Karpas-422 (cell line): ENCODE measurements at regions not wholly inside any gene's neighbourhood (a gene's known extent, or its start where the extent isn't known, plus 50 kb on each side); places are given as distances from the start of the nearest gene placed in this dataset.
A peak's percentile ranks its signal among the peaks of the same experiment; 100 is the strongest.
"Not testable (repeated sequence)": the region's sequence is repeated elsewhere in the genome, so short reads cannot be mapped to it uniquely, and the experiment has no call there.

ENCODE experiments used
- DNase-seq: peaks from one replicate; pipeline ENCODE4 v3.0.0-alpha.2; 2015
- H2AFZ ChIP-seq: fragments of 200-600 bp; sonication (generic); 2 replicates; pipeline ENCODE4 v1.6.1; 2014; ENCODE audit warnings: antibody characterized with exemption, low read length, mixed read lengths
- H3K27ac ChIP-seq: fragments of 200-600 bp; sonication (generic); 2 replicates; pipeline ENCODE4 v1.5.1; 2014; ENCODE audit warnings: mild to moderate bottlenecking, low read length, moderate library complexity
- H3K27me3 ChIP-seq: fragments of 200-600 bp; sonication (generic); 2 replicates; pipeline ENCODE4 v1.6.1; 2014; ENCODE audit warnings: low read length, mixed read lengths
- H3K36me3 ChIP-seq: fragments of 200-600 bp; sonication (generic); 2 replicates; pipeline ENCODE4 v1.6.1; 2014; ENCODE audit warnings: low read length, mixed read lengths; ENCODE audit not compliant: insufficient read depth
- H3K4me1 ChIP-seq: fragments of 200-600 bp; sonication (generic); 2 replicates; pipeline ENCODE4 v1.6.1; 2014; ENCODE audit warnings: mild to moderate bottlenecking, low read length, mixed read lengths
- H3K4me2 ChIP-seq: fragments of 200-600 bp; sonication (generic); 2 replicates; pipeline ENCODE4 v1.6.1; 2014; ENCODE audit warnings: low read length, low read depth, mild to moderate bottlenecking; ENCODE audit not compliant: poor library complexity, severe bottlenecking
- H3K4me3 ChIP-seq: fragments of 200-600 bp; sonication (generic); 2 replicates; pipeline ENCODE4 v1.5.1; 2014; ENCODE audit warnings: mild to moderate bottlenecking, antibody characterized with exemption, low read length, mixed read lengths
- H3K79me2 ChIP-seq: fragments of 200-600 bp; sonication (generic); 2 replicates; pipeline ENCODE4 v1.6.1; 2014; ENCODE audit warnings: mild to moderate bottlenecking, low read length, mixed read lengths
- H3K9ac ChIP-seq: fragments of 200-600 bp; sonication (generic); 2 replicates; pipeline ENCODE4 v1.6.0; 2014; ENCODE audit warnings: low read length
- H3K9me2 ChIP-seq: fragments of 200-600 bp; sonication (generic), shearing (Covaris generic); replicated peaks from 2 replicates; pipeline ENCODE4 v1.6.0; 2014; ENCODE audit warnings: mild to moderate bottlenecking, low read length, moderate library complexity; ENCODE audit not compliant: insufficient read depth
- H3K9me3 ChIP-seq: fragments of 300-700, 200-600 bp; sonication (generic); 2 replicates; pipeline ENCODE4 v1.6.1; 2014; ENCODE audit warnings: low read length, mixed read lengths
- H4K20me1 ChIP-seq: fragments of 200-600 bp; sonication (generic); 2 replicates; pipeline ENCODE4 v1.6.1; 2014; ENCODE audit warnings: mild to moderate bottlenecking, antibody characterized with exemption, low read length, low read depth; ENCODE audit not compliant: insufficient read depth

DNA sequence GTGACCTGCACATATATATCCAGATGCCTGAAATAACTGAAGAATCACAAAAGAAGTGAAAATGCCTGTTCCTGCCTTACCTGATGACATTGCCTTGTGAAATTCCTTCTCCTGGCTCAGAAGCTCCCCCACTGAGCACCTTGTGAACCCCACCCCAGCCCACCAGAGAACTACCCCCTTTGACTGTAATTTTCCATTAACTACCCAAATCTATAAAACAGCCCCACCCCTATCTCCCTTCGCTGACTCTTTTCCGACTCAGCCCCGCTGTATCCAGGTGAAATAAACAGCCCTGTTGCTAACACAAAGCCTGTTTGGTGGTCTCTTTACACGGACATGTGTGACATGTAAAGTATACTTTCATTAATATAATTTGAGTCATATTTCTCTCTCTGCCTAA lies 320.3 kb upstream of the TECRL start:
- no peak overlapping the region for H3K27ac ChIP-seq
- H3K4me2 ChIP-seq: no peak overlapping the region
- no peak overlapping the region for H2AFZ ChIP-seq
- no peaks in the 10 kb centered on the region for H3K27me3 ChIP-seq
- DNase-seq: no peak
- no peaks in the 10 kb centered on the region for H4K20me1 ChIP-seq
- no peak overlapping the region for H3K4me3 ChIP-seq
- H3K4me1 ChIP-seq: no peaks in the 10 kb centered on the region
- no peaks in the 10 kb centered on the region for H3K79me2 ChIP-seq
- no peaks in the 10 kb centered on the region for H3K9me2 ChIP-seq
- H3K9me3 ChIP-seq: peaks cover 3% of the 10 kb centered on the region; the same call in 1 of the 2 replicates
- H3K9ac ChIP-seq: no peak overlapping the region
- H3K36me3 ChIP-seq: no peaks in the 10 kb centered on the region

DNA sequence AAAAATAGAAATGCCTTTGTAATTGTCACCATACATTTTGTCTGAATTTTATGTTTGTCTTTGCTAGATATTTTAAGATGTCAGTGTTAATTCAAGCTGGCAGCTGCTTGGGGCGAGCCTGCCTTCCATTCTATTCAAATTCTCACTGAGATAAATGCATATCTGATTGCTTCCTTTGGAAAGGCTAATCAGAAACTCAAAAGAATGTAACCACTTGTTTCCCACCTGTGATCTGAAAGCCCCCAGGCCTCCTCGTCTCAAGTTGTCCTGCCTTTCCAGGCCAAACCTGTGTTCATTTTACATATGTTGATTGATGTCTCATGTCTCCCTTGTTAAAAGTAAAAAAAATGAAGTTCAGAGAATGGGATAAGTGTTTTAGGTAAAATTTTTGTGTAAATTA lies 318.7 kb upstream of the TECRL start:
- Histone ChIP-seq H3K4me2 (no peak overlapping the region), H3K9ac (no peak overlapping the region), H2AFZ (no peak overlapping the region), H3K27me3 (no peaks in the 10 kb centered on the region), H3K36me3 (no peaks in the 10 kb centered on the region), H3K9me2 (0 out of 2 replicates have a peak, but pooled peaks cover 3% of the 10 kb centered on the region), H3K79me2 (no peaks in the 10 kb centered on the region), H3K9me3 (peaks cover 3% of the 10 kb centered on the region; the same call in 1 of the 2 replicates), H4K20me1 (no peaks in the 10 kb centered on the region), H3K4me3 (no peak overlapping the region), H3K27ac (no peak overlapping the region), H3K4me1 (no peaks in the 10 kb centered on the region)
- no peak for DNase-seq

DNA sequence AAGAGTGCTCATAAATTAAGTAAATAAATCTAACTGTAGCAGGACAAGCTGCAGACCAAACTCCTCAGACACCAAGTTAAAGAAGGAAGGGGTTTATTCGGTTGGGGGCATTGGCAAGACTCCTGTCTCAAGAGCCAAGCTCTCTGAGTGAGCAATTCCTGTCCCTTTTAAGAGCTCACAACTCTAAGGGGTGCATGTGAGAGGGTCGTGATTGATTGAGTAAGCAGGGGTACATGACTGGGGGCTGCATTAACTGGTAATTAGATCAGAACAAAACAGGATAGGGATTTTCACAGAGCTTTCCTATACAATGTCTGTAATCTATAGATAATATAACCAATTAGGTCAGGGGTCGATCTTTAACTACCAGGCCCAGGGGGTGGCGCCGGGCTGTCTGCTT lies 318.1 kb upstream of the TECRL start:
- not testable (repeated sequence) for H3K9me2 ChIP-seq, H3K4me2 ChIP-seq, H3K36me3 ChIP-seq, H3K9ac ChIP-seq, H2AFZ ChIP-seq, H3K4me1 ChIP-seq, H3K9me3 ChIP-seq, H3K27ac ChIP-seq, DNase-seq, H3K27me3 ChIP-seq, H3K79me2 ChIP-seq, H3K4me3 ChIP-seq, H4K20me1 ChIP-seq

DNA sequence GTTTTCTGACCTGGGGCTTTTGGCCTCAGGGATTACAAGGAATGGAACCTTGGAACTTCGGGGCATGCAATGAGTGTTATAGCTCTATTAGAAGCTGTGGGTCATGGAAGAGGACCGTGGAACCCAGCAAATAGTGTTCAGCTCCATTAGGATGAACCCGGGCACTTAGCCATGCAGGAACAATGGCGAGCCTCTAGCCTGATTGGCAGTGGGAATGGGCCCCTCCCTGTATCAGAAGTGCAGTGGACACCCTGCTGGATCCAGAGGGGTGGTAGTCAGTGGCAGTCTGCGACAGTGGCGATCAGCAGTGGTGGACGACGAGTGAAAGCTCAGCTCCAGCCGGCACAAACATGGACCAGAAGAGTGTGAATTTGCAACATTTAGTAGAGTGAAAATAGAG lies 315.4 kb upstream of the TECRL start:
- DNase-seq: no peak
- Histone ChIP-seq H4K20me1 (no peaks in the 10 kb centered on the region), H3K9me2 (0 out of 2 replicates have a peak, but pooled peaks cover 3% of the 10 kb centered on the region), H3K27ac (no peak overlapping the region), H3K79me2 (no peaks in the 10 kb centered on the region), H3K9ac (no peak overlapping the region), H3K36me3 (no peaks in the 10 kb centered on the region), H3K4me1 (no peaks in the 10 kb centered on the region), H3K4me3 (no peak overlapping the region), H3K4me2 (no peak overlapping the region), H3K27me3 (no peaks in the 10 kb centered on the region), H3K9me3 (peaks cover 3% of the 10 kb centered on the region; the same call in 1 of the 2 replicates), H2AFZ (no peak overlapping the region)

DNA sequence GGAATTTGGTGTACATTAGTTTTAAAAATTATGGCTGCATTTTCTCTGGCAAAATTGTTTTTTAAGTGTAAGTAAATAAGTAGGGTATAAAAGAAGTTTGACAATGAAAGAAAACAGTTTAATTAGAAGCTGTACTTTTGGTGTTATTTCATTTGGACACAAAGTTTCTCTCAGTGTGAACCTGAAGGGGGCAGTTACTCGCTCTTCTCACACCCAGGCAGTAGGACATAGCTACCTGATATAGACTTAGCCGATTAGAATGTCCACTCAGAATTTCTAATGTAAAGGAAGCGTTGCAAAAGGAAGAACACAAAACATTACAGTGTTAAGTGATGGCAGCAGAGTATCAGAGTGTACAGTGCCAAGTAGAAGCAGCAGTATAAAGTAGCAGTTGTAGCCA lies 311.9 kb upstream of the TECRL start:
- H3K9ac ChIP-seq: no peak overlapping the region
- H3K4me1 ChIP-seq: no peaks in the 10 kb centered on the region
- DNase-seq: no peak
- H3K79me2 ChIP-seq: no peaks in the 10 kb centered on the region
- H4K20me1 ChIP-seq: no peaks in the 10 kb centered on the region
- H3K4me2 ChIP-seq: no peak overlapping the region
- no peaks in the 10 kb centered on the region for H3K36me3 ChIP-seq
- H3K9me2 ChIP-seq: 0 out of 2 replicates have a peak, but pooled peaks cover 3% of the 10 kb centered on the region
- H3K27ac ChIP-seq: no peak overlapping the region
- H3K9me3 ChIP-seq: no peaks in the 10 kb centered on the region
- H2AFZ ChIP-seq: no peak overlapping the region
- no peaks in the 10 kb centered on the region for H3K27me3 ChIP-seq
- no peak overlapping the region for H3K4me3 ChIP-seq

DNA sequence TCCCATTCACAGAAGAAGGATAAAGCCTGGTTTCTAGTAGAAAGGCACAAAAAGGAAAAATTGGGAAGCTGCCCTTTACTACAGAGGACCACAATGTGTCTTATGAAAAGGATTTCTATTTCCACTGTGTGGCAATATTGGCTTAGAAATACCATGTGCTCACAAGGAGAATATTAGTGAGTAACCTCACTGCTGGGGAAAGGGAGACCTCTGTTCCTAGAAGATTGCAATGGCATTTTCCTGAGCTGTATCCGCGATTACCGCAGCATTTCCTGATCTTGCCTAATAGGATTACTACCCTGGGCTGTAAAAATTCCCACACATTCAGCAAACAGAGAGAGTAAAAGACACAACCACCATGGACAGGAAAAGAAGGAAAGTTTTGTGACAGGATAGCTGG lies 308.8 kb upstream of the TECRL start:
- Histone ChIP-seq H3K27me3 (no peaks in the 10 kb centered on the region), H3K4me3 (no peak overlapping the region), H3K79me2 (no peaks in the 10 kb centered on the region), H2AFZ (no peak overlapping the region), H3K4me1 (no peaks in the 10 kb centered on the region), H4K20me1 (no peaks in the 10 kb centered on the region), H3K36me3 (no peaks in the 10 kb centered on the region), H3K9me2 (0 out of 2 replicates have a peak, but pooled peaks cover 2% of the 10 kb centered on the region), H3K9ac (no peak overlapping the region), H3K9me3 (no peaks in the 10 kb centered on the region), H3K4me2 (no peak overlapping the region), H3K27ac (no peak overlapping the region)
- DNase-seq: no peak

DNA sequence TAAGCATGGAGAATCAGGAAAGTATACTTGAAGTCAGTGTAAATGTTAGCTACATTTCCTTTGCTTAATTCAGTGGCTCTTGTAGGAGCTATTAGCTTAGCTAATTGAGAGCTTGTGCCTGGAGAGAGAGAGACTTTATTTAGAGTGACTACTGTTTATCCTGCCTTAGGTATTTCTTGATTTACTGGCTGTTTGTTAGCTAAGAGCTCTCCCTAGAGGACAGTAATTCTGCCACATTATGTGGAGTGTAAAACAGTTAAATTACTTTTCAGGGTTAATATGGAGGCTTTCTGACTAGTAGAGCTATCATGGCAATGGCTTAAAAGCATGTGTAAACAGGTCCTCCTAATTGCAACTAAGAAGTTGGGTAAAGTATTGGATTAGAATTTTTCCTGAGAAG lies 306.5 kb upstream of the TECRL start:
- Histone ChIP-seq H3K79me2 (no peaks in the 10 kb centered on the region), H4K20me1 (no peaks in the 10 kb centered on the region), H3K9me2 (no peaks in the 10 kb centered on the region), H3K27ac (no peak overlapping the region), H3K4me1 (no peaks in the 10 kb centered on the region), H3K36me3 (no peaks in the 10 kb centered on the region), H3K4me3 (no peak overlapping the region), H3K9ac (no peak overlapping the region), H3K9me3 (no peaks in the 10 kb centered on the region), H3K4me2 (no peak overlapping the region), H3K27me3 (no peaks in the 10 kb centered on the region), H2AFZ (no peak overlapping the region)
- DNase-seq: no peak

DNA sequence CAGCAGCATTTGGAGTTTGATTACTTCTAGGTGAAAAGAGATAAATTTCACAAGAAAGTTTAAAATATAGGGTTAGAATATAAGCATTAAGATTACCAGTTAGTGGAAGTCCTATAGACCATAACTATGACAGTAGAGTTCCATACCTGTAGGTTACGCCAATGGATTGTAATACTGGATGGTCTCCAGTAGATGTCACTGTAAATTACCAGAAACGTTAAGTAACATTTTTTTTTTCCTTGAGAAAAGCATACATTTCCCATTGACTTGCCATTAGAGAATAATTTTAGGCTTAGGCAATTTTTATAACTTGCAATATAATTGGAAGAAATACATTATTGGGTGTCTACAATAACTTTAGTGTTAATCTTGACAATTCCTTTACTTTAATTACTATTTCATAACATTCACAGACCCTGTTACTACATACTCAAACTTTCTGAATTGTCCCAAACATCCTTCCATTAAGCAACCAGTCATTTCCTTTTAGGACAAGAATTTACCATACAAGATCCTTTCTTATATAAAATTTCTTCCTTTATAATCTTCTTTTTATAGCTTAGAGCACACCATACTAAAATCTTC lies 304.1 kb upstream of the TECRL start:
- Histone ChIP-seq H3K36me3 (no peaks in the 10 kb centered on the region), H3K9me3 (peaks cover 5% of the 10 kb centered on the region), H4K20me1 (no peaks in the 10 kb centered on the region), H3K27ac (no peak overlapping the region), H3K79me2 (no peaks in the 10 kb centered on the region), H3K4me2 (no peak overlapping the region), H2AFZ (no peak overlapping the region), H3K9me2 (no peaks in the 10 kb centered on the region), H3K4me3 (no peak overlapping the region), H3K27me3 (no peaks in the 10 kb centered on the region), H3K4me1 (no peaks in the 10 kb centered on the region), H3K9ac (no peak overlapping the region)
- DNase-seq: peak; percentile 75

DNA sequence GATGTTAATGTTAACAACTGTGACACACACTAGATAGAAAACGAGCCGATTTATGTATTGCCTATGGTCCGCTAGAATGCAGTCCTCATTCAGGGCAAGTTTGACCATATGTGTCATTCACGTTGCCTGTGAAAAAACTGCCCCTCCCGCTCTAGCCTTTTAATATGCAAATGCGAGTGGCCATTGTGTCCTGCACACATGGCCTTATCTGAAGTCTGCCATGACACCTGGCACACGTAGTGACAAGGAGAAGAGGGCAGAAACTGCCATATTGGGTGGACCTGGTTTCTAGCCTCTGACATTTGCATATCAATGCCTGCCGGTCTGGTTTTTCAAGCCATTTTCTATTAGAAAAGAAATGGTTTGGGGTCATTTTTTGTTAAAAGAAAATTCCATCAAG lies 303.3 kb upstream of the TECRL start:
- H3K4me3 ChIP-seq: no peak overlapping the region
- H3K27me3 ChIP-seq: no peaks in the 10 kb centered on the region
- H3K9me3 ChIP-seq: peaks cover 5% of the 10 kb centered on the region
- no peak overlapping the region for H3K9ac ChIP-seq
- H3K9me2 ChIP-seq: no peaks in the 10 kb centered on the region
- H3K27ac ChIP-seq: no peak overlapping the region
- no peaks in the 10 kb centered on the region for H4K20me1 ChIP-seq
- DNase-seq: no peak
- H2AFZ ChIP-seq: no peak overlapping the region
- no peaks in the 10 kb centered on the region for H3K36me3 ChIP-seq
- H3K4me2 ChIP-seq: no peak overlapping the region
- no peaks in the 10 kb centered on the region for H3K79me2 ChIP-seq
- no peaks in the 10 kb centered on the region for H3K4me1 ChIP-seq
